MM.1S (cell line): ENCODE measurements at regions not wholly inside any gene's neighbourhood (a gene's known extent, or its start where the extent isn't known, plus 50 kb on each side); places are given as distances from the start of the nearest gene placed in this dataset.

Experiments
- DNase-seq: peaks from one replicate; pipeline ENCODE4 v3.0.0-alpha.2; 2015
- H2AFZ ChIP-seq: fragments of 300-600 bp; sonication (generic); 2 replicates; pipeline ENCODE4 v1.6.0; 2016; ENCODE audit warnings: antibody characterized with exemption, low read length
- H3F3A ChIP-seq: fragments of 300-600 bp; sonication (generic); 2 replicates; pipeline ENCODE4 v1.6.1; 2016; ENCODE audit warnings: mild to moderate bottlenecking, antibody characterized with exemption, low read length, moderate library complexity, mixed read lengths; ENCODE audit not compliant: insufficient read depth
- H3K27ac ChIP-seq: fragments of 300-600 bp; sonication (generic); 2 replicates; pipeline ENCODE4 v1.5.1; 2016; ENCODE audit warnings: mild to moderate bottlenecking, low read length
- H3K27me3 ChIP-seq: fragments of 300-600 bp; sonication (generic); replicated peaks from 2 replicates; pipeline ENCODE4 v1.6.0; 2016; ENCODE audit warnings: low read length; ENCODE audit not compliant: insufficient read depth
- H3K36me3 ChIP-seq: fragments of 300-600 bp; sonication (generic); replicated peaks from 2 replicates; pipeline ENCODE4 v1.6.1; 2016; ENCODE audit warnings: mild to moderate bottlenecking, low read length, mixed read lengths; ENCODE audit not compliant: insufficient read depth
- H3K4me1 ChIP-seq: fragments of 300-600 bp; sonication (generic); 2 replicates; pipeline ENCODE4 v1.6.1; 2016; ENCODE audit warnings: low read length, mixed read lengths
- H3K4me2 ChIP-seq: fragments of 300-600 bp; sonication (generic); 2 replicates; pipeline ENCODE4 v1.6.0; 2016; ENCODE audit warnings: low read depth, low read length
- H3K4me3 ChIP-seq: fragments of 300-600 bp; sonication (generic); 2 replicates; pipeline ENCODE4 v1.5.1; 2016; ENCODE audit warnings: low read length, mixed read lengths
- H3K79me2 ChIP-seq: fragments of 300-600 bp; sonication (generic); 2 replicates; pipeline ENCODE4 v1.6.1; 2016; ENCODE audit warnings: mixed run types, low read length, mixed read lengths
- H3K9ac ChIP-seq: fragments of 300-600 bp; sonication (generic); 2 replicates; pipeline ENCODE4 v1.6.1; 2016; ENCODE audit warnings: low read length, mixed read lengths
- H3K9me2 ChIP-seq: fragments of 300-600 bp; sonication (generic); replicated peaks from 2 replicates; pipeline ENCODE4 v1.6.1; 2016; ENCODE audit warnings: mild to moderate bottlenecking, low read length, mixed read lengths; ENCODE audit not compliant: insufficient read depth
- H3K9me3 ChIP-seq: fragments of 300-600 bp; sonication (generic); replicated peaks from 2 replicates; pipeline ENCODE4 v1.6.1; 2016; ENCODE audit warnings: mild to moderate bottlenecking, low read length, mixed read lengths; ENCODE audit not compliant: insufficient read depth
- H4K20me1 ChIP-seq: fragments of 300-600 bp; sonication (generic); 2 replicates; pipeline ENCODE4 v1.6.1; 2016; ENCODE audit warnings: mild to moderate bottlenecking, low read length, moderate library complexity, mixed read lengths; ENCODE audit not compliant: insufficient read depth
- CTCF ChIP-seq: fragments of 300-600 bp; sonication (generic); IDR thresholded peaks from 2 replicates; pipeline ENCODE4 v1.5.1; 2016; ENCODE audit warnings: antibody characterized with exemption, low read length, mixed read lengths
- EZH2 ChIP-seq: fragments of 300-600 bp; sonication (generic); optimal IDR thresholded peaks from 2 replicates; pipeline ENCODE3; 2017; ENCODE audit warnings: low read depth, mild to moderate bottlenecking, antibody characterized with exemption, low read length, mixed read lengths
- EZH2phosphoT487 ChIP-seq: fragments of 300-600 bp; sonication (generic); IDR thresholded peaks from 2 replicates; pipeline ENCODE4 v1.6.1; 2018; ENCODE audit warnings: antibody characterized with exemption, low read length

GRCh38 chr2:23066686-23067085 is 318.3 kb upstream of the KLHL29 start:
- Histone ChIP-seq H3K4me1 (no peaks in the 10 kb centered on the region), H3K4me2 (no peak overlapping the region), H3K9me3 (no peaks in the 10 kb centered on the region), H3F3A (no peaks in the 10 kb centered on the region), H3K27me3 (no peaks in the 10 kb centered on the region), H3K4me3 (no peak overlapping the region), H3K36me3 (no peaks in the 10 kb centered on the region), H3K79me2 (no peaks in the 10 kb centered on the region), H2AFZ (no peak overlapping the region), H4K20me1 (no peaks in the 10 kb centered on the region), H3K9ac (no peak overlapping the region), H3K27ac (no peak overlapping the region), H3K9me2 (no peaks in the 10 kb centered on the region)
- no peak for DNase-seq
- TF ChIP-seq EZH2 (no peak), CTCF (no peak), EZH2phosphoT487 (no peak)

DNA sequence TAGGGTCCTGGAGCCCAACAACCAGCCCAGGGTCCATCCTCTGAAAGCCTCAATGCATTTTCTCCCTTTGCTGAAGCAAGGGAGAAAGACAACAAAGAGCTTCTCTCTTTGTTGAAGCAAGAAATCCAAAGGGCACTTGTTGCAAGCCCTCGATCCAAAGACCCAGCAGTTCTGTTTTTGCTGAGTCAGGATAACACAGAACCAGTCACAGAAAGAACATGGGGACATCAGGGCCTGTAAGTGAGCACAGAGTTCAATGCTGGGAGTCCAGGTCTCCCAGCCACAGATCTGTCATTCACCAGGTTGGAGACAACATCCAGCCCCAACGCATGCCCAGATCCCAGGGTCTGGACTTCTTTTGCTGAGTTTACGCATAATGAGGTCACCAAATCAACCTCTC is 315.8 kb upstream of the KLHL29 start:
- Histone ChIP-seq H3K36me3 (no peaks in the 10 kb centered on the region), H2AFZ (no peak overlapping the region), H3K9ac (no peak overlapping the region), H3K9me3 (no peaks in the 10 kb centered on the region), H3K4me2 (no peak overlapping the region), H3K9me2 (no peaks in the 10 kb centered on the region), H3K79me2 (no peaks in the 10 kb centered on the region), H3K4me1 (no peaks in the 10 kb centered on the region), H3F3A (no peaks in the 10 kb centered on the region), H3K4me3 (no peak overlapping the region), H3K27me3 (no peaks in the 10 kb centered on the region), H3K27ac (no peak overlapping the region), H4K20me1 (no peaks in the 10 kb centered on the region)
- DNase-seq = no peak
- no peak for TF ChIP-seq EZH2
- no peak for TF ChIP-seq CTCF
- TF ChIP-seq EZH2phosphoT487 = no peak

GRCh38 chr2:23069923-23070322 is 315.1 kb upstream of the KLHL29 start:
- Histone ChIP-seq H3K27ac (no peak overlapping the region), H3K36me3 (no peaks in the 10 kb centered on the region), H3K79me2 (no peaks in the 10 kb centered on the region), H4K20me1 (no peaks in the 10 kb centered on the region), H2AFZ (no peak overlapping the region), H3K27me3 (no peaks in the 10 kb centered on the region), H3K4me1 (no peaks in the 10 kb centered on the region), H3K9ac (no peak overlapping the region), H3K4me2 (no peak overlapping the region), H3K4me3 (no peak overlapping the region), H3K9me2 (no peaks in the 10 kb centered on the region), H3K9me3 (no peaks in the 10 kb centered on the region), H3F3A (no peaks in the 10 kb centered on the region)
- DNase-seq = no peak
- TF ChIP-seq EZH2 = no peak
- TF ChIP-seq EZH2phosphoT487 = no peak
- TF ChIP-seq CTCF = no peak

GRCh38 chr2:23073056-23073455 is 311.9 kb upstream of the KLHL29 start:
- Histone ChIP-seq H3F3A (no peaks in the 10 kb centered on the region), H3K4me1 (no peaks in the 10 kb centered on the region), H3K27ac (no peak overlapping the region)

More at GRCh38 chr2:23073056-23073455, 311.9 kb upstream of the KLHL29 start:
- Histone ChIP-seq H3K36me3 (no peaks in the 10 kb centered on the region), H3K9ac (no peak overlapping the region), H4K20me1 (no peaks in the 10 kb centered on the region), H3K27me3 (no peaks in the 10 kb centered on the region), H3K79me2 (no peaks in the 10 kb centered on the region), H2AFZ (no peak overlapping the region), H3K4me3 (no peak overlapping the region), H3K9me2 (no peaks in the 10 kb centered on the region), H3K9me3 (no peaks in the 10 kb centered on the region), H3K4me2 (no peak overlapping the region)
- no peak for DNase-seq
- TF ChIP-seq CTCF (no peak), EZH2 (no peak)
